AG08395 (cell line): ENCODE measurements at regions not wholly inside any gene's neighbourhood (a gene's known extent, or its start where the extent isn't known, plus 50 kb on each side); places are given as distances from the start of the nearest gene placed in this dataset.

Experiments
- DNase-seq: peaks from one replicate; pipeline ENCODE4 v3.0.0; 2012; ENCODE audit warnings: mixed read lengths, low spot score

DNA sequence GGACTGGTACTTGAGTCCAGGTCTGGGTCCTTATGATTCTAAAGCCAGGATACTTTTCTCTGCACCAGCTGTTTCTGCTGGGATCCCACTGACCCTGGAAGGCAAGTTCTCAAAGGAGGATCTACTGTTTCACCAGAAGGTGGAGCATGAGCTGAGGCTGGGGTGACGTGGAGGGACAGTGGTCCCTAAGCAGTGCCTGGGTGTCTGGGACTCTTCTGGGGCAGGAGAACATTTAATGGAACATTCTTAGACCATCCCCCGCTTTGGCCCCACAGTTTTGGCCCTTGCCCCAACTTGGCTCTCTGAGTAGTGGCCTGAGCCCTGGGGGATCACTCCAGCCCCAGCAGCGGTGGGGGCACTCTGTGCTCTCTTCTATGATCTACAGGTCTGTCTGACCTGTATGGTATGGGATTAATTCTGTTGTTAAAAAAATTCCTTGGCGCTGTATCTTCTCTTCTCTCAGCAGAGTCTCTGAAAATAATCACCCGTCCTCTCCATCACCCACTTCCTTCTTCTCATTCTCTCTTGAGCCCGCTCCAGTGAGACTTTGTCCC, 60.3 kb upstream of the CSF3R start:
- no peak for DNase-seq

DNA sequence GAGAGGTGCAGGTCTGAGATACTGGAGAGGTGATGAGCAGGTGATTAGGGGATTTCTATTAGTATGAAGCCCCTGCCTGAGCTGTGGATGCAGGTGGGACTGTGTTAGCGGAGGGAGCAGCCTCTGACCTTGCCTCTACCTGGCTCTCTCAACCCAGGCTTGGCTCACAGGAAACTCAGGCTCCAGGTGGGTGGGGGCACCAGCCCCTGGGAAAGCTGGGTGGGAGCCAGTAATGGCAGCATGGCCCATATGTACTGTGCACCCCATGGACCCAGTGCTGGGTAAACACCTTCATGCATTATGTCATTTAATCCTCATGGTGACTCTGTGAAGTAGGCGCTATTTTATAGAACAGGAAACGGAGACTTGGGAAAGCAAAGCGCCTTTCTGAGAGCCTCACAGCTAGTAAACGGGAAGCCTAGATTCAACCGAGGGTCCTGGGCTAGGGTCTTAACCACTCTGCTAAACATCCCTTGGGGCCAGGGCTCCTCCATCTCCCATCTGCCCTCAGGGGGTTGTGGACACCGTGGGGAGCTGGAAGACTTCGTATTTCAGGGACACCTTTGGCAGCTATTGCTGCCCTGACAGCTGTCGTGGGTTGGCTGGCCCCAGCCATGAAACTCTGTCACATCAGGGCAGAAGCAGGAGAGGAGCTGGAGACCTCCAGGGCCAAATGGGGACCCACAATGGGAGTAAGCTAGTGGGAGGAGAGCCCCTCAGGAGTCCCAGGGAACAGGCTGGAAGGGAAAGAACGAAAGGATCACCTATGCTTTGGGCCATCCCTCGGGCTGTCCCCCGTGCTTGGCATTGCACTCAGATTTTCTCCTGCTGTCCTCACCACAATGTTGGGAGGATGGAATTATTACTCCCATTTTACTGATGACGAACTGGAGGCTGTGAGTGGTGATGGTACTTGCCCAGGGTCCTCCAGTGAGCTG, 59.6 kb upstream of the CSF3R start:
- no peak for DNase-seq

DNA sequence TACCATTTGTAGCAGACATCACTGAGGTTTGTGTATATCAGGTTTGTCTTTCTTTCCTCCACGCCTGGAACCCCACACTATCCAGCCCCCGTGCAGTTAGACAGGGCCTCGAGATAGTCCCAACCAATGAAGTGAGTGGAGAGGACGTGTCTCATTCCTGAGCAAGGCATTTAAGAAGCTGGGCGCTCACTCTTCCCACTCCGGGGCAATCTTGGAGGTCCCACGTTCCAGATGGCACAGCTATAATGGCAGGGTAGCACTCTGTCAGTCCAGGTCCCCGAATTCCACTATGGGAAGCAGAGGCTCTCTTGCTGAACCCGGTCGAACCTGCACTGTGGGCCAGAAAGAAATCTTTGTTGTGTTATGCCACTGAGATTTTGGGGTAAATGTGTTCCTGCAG, 57.3 kb upstream of the CSF3R start:
- DNase-seq = no peak

DNA sequence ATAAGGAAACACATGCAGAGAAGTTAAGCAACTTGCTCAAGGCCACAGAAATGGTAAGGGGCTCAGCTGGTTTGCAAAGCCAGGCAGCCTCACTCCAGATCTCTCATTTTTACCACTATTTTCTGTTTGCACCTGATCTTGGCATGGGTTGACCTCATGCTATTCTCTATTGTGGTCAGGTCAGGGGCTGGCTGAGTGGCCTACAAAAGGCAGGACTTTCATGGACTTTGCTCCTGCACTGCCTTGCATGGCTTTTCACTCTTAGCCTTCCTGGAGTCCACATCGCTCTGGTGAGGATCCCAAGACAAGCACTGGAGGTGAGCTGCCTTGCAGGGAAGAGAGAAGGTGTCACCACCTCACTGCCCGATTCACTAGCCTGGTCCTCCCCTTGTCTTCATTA, 56.8 kb upstream of the CSF3R start:
- DNase-seq = no peak

DNA sequence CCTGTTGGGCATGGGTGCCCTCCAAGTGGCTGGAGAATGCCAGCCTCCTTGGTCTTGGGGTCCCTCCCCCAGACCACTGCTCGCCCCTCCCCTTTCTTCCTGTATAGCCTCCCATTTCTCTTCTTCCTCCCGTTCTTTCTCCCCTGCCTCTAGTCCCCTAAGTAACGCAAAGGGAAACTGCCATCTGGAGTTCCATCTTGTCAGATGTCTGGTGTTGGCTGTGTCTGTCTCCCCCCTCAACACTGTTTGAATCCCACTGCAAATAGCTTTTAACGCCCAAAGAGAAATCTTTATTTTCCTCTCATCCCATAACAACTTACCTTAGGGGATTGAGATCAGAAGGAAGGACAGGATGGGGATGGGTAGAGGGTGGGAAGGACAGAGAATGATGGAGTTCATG, 55.3 kb upstream of the CSF3R start:
- DNase-seq = no peak

DNA sequence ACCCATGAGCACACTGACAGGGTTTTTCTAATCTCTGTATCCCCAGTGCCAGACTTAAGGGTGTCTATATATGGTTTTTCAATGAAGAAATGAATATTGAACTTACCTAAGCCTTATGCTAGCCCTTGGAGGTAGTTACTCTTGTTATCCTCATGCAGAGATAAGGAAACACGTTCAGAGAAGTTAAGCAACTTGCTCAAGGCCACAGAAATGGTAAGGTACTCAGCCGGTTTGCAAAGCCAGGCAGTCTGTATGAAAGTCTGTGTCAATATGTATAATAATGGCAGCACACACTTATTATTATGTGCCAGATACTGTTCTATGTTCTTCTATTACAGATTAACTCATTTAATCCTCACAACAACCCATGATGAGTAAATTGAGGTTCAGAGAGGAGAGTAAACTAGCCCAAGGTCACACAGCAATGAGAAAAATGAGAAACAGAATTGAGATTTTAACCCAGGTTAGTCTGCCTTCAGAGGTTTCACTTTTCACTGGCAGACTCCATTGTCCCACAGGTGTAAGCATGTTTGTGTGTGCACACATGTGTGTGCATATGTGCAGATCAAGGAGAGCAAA, 54.6 kb upstream of the CSF3R start:
- no peak for DNase-seq

DNA sequence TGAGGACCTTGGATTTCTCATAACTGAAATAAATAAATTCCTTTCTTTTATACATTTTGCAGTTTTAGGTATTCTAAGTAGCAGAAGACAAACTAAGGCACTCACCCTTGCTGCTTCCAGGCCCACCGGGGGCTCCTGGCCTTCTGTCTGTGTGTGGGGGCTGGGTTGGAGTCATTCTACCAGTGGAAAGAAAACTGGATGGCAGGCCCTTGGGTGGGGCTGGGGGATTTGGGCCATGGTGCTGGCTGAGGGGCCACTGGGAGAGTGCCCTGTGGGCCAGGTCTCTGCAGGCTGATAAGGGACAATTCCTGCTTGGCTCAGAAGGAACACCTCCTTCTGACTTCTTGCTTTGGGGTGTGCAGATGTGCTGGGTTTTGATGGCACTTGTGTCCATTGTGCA, 54.0 kb upstream of the CSF3R start:
- DNase-seq = no peak

DNA sequence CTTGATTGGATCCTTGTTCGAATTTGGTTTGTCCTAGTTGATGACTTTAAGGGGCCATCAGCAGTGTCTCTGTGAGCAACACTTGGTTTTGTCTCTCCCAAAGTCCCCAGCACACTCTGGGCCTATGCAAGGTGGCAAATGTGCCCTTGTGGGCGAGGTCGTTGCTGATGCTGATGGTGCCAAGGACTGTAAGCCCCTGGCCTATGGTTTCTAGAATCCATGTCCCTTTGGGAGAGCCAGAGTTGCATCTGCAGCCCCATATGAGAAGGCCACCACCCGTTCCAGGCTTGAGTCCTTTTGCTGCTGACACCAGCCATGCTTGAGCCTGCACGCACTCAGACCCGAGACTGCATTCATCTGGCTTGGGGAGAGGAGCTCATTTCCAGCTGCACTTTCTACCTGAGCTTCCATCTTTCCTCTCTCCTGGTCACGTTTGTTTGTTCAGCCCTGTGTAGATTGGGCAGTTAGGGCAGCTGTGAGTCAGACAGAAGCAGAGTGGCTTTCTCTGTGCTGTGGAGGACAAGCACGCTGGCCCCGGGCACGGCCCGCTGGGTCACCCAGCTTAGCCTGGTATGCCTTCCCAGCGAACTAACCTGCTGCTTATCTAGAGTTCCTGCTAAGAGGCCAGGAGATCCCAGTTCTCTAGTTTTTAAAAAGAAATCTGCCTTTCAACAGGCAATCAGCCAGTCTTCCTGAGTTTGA, 52.1 kb upstream of the CSF3R start:
- no peak for DNase-seq

DNA sequence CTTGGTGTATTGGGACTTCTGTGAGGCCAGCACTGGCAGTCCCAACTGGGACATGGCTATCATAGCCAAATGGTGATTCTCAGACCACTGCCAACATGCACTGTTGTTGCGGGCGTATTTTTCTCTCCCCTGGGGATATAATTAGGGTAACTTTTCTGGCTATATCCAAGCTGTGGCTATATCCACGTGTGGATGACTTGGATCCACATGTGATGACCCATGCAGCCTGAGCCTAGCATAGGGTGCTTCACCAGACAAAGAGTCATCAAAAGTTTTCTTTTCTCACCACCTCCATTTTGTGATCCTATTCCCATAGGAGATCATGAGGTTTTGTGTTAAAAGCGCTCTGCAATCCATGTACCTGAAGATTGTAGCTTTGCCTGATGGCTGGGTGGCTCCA, 51.2 kb upstream of the CSF3R start:
- DNase-seq = no peak

DNA sequence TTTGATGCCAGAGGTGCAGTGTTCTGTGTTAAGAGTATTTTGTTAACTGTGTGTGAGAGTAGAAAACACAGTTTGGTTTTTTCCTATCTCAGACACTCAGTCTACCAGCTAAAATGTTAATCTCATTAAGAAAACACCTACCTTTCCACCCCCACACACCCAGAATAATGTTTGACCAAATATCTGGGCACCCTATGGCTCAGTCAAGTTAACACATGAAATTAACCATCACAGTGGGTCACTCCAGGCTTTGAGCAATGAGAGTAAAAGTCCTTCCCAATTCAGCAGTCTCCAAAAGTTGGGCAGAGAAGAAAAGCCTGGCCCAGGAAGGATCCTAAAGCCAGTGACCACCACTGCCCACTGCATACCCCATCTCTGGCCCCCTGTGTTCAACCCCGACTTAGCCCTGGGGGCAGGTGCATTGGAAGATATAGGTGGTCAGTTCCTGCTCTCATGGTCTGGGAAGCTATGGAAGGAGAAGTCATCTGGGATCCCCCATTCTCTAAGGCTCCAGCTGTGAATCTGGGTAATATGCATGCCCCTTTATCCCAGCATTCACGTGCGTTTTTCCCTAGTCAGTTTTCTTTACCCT, 50.2 kb upstream of the CSF3R start:
- DNase-seq = no peak
